GM19438 (cell line): ENCODE measurements at regions not wholly inside any gene's neighbourhood (a gene's known extent, or its start where the extent isn't known, plus 50 kb on each side); places are given as distances from the start of the nearest gene placed in this dataset.

Experiments used
- ATAC-seq: cut with Tn5 transposase; IDR thresholded peaks from one replicate; pipeline ENCODE4 v1.9.1; 2021; ENCODE audit warnings: low read depth; ENCODE audit not compliant: unreplicated experiment

DNA sequence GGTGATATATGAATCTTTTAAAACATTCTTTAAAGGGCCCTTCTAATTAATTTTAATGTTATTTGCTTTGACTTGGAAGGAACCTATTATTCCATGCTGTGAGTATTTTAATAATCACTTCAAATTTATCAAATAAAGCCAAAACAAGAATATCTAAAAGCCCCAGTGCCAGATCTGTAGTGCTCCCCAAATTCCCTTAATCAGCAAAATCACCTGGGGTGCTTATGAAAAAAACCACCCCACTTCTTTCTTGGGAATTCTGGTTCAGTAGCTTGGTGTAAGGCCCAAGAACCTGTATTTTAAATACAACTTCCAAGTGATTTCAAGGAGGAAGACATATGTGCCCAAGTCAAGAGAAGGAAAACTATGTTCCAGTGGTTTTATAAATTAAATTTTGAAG is 202.4 kb upstream of the OSR1 start:
- no peak for ATAC-seq

DNA sequence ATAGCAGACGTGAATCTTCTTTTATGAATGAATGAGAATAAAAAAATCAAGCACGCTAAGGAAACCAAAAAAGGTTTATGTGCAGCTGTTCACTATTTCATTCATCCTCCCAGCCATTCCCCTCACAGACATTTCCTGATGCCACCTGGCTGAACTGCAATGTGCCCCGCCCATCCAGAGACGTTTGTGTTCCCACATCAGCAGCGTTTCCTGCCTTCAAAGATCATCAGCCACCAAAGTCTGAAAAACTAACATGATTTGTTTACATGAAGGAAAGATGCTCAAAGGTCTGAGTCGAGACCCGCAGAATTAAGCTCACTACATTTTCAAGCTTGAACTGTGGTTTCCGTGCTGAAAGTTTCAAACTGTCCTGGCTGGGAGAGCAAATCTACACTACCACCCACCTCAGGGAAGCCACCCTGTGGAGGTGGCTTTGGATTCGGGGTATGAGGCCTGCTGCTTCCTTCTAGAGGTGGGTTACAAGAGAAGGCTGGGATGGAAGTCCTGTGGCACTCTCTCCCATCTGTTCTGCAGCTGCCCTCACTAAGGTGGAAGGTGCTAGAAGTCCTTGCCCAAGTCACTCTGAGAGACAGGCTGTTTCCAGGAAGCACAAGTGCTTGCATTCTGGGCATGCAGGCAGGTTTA is 201.3 kb upstream of the OSR1 start:
- ATAC-seq: no peak

- no peak for ATAC-seq
Measured at GRCh38 chr2:19556648-19557047, 198.2 kb upstream of the OSR1 start.

DNA sequence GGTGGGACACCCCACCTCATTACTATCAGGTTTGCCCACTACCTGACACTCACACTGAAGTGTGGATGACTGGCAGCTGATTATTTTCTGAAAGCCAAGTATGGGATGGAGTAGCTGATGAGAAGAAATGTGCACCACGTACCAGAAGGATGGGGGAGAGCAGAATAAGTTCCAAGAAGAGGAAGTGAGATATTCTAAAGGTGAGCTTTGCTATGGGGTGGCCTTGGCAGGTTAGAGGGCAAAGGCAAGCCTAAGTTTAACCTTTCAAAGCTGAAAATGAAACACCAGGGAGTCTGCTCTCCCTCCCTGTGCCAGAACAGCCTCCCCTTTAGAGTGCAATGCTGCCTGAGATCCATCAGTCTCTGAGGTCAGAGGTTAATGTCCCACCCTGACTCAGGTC is 196.1 kb upstream of the OSR1 start:
- ATAC-seq: no peak

- no peak for ATAC-seq
Measured at GRCh38 chr2:19552270-19552669, 193.8 kb upstream of the OSR1 start.

DNA sequence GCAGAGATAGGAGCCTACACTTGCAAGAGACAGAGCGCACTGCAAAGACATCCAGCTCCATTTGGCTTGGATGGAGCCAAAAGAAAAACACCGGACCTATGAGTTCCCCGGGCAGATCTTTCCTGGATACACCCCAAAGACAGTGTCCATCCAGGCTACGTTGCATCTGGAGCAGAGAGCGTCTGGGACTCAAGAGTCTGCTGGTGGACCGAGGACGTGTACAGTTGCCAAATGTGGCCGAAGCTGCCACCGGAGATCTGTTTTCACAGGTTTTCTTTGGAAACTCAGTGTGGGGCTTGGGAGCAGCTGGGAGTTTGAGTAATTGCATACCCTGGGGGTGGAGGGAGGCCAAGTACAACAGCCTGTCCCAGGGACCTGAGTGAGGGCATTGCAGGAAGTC is 192.3 kb upstream of the OSR1 start:
- no peak for ATAC-seq

DNA sequence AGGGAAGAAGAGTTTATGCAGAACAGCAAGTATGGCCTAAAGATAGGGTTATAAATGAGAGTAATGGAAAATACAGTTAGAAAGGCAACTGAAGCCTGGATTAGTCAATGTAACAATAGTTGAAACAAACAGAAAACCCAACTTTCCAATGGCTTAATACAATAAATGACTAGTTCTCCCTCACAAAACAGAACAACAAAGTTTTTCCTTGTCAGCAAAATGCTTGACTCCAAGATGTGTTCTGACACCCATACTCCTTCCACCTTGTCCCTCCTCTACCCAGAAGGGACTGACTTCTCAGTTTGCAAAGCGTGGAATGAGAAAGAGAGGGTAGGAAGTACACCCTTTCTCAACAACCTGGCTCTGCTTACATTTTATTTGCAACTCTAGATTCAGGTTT is 191.4 kb upstream of the OSR1 start:
- ATAC-seq: no peak

GRCh38 chr2:19548116-19548515 is 189.7 kb upstream of the OSR1 start:
- no peak for ATAC-seq

DNA sequence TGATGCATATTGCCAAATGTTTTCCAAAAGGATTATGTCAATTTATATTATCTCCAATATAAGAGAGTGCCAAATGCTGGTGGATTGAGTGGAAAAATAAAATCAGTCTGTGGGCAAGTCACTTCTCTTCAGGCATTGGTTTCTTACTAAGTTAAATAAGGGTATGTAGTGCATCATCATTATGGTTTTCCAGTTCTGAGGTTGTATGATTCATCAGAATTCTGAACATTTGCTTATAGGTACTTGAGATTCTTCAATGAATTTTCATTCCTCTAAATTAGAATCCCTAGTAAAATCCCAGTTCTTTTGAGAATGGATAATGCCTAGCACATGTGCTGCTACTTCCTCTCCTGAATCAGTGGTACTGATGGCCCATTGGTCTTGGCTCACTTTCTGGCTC is 188.9 kb upstream of the OSR1 start:
- ATAC-seq: no peak

DNA sequence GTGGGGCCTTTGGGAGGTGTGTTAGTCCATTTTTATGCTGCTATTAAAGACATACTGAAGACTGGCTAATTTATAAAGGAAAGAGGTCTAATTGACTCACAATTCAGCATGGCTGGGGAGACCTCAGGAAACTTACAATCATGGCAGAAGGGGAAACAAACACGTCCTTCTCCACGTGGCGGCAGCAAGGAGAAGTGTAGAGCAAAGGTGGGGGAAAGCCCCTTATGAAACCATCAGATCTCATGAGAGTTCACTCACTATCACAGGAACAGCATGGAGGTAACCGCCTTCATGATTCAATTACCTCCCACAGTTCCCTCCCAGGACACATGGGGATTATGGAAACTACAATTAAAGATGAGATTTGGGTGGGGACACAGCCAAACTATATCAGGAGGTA is 187.1 kb upstream of the OSR1 start:
- no peak for ATAC-seq

DNA sequence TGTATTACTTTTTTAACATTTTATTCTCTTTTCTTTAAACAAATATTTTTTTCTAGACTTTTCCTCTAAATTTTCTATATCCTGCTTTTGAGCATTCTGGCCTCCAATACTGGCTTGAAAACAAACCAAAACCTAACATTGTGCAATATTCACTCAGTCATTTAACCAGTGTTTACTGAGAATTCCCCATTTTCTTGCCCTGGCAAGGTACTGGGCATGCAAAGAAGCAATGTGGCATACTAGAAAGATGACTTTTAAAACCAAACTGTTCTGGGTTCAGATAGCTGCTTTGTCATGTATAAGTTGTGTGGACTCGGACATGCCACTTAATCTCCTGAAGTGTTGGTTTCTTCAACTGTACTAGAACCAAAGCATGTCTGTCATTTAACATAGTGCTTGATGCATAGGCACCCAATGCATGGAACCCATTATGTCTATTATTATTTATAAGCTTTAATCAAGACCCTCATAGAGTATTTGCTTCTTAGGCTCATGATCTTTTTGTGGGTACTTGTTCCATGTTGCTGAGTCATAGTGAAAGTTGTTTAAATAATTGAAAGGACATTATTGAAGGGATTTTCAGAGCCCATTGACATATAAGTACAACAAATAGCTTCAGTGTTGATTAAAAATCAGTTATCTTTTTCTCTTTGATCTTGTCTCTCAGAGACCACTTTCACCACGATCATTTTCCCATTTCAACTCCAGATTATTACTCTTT is 185.4 kb upstream of the OSR1 start:
- ATAC-seq: no peak

DNA sequence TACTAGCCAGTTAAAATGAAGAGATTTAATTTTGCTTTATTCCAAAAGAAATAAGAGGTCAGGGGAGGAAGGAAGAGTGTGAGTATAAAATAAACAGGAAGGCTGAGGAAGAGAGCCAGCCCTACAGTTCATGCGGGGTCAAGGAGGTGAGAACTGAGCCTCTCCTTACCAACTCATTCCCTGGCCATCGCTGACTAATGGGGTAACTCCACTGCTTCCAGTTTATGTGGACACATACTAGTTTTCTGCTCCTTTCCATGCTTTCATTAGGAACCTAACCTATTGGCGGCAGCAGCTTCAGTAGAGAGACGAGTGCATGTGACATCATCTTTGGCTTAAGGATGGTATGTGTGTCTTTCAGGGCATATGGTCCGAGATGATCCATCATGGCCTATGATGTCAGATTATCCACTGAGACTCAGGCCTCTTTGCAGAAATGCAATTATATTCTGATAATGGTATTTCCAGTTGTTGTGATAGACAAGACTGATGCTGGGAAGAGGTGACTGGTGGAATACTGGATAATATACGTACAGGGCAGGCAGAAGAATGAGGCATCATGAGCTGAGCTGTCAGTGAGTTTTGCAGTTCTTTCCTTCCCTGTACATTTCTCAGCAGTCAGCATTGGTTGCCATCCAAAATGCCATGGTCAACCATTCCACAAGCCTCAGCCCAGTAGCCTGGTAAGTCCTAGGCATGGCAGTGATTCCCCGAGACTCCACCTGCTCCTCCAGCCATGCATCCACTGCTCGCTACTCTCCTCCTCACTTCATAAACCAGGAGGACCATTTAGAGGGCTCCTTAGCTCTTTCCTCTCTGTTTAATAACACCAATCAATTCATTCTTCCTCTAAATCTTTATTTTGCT is 184.6 kb upstream of the OSR1 start:
- no peak for ATAC-seq

DNA sequence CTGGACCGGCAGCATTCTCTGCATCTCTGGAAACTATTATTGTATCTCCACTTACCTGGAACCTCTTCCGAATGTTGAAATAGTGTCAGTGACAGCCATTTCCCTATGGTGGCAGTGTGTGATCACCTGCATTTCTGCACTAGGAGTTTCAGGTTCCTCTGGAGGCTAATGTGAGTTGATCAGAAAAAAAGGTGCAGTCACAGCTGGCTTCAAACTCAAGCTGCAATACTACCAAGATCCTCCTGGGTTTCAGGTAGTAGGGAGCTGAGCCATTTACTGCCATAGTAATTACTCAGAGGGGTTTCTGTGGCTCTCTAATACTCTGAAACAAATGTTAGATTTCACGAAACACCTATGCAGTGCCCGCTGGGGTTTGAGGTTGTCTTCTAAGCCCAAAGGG is 183.5 kb upstream of the OSR1 start:
- ATAC-seq: no peak

DNA sequence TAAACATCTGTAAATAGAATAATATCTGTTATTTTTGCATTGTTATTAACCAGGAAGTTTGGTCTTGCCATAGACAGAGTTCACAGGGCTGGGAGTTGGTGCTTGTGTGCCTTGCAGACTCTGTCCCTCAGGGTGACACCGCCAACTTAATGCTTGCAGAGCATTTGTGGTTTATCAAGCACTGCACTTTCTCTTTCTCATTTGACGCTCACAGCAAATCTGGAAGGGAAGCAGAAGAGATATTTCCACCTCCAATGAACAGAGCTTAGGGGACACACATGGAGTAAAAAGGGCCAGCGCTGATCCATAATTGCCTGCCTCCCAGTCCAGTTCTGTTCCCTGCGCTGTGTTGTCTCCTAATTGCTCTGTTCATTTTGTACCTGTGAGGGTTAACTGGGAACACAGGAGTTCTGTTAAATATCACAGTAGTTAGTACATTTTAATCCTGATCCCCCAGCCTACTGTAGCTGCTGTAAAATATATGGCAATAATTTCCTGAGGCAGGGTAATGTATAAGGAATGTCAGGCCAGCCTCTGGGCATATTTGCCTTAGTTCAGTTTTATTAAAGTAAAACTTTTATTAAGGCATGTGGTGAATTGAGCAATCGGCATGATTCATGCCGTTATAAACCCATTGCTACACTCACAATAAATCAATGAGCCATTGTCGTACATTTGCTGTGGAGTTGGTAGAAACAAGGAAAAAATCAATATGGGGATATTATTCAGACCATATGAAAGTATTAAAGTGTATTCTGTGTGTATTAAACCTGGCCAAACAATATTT is 182.5 kb upstream of the OSR1 start:
- ATAC-seq: no peak

GRCh38 chr2:19538411-19538963 is 180.1 kb upstream of the OSR1 start:
- ATAC-seq: no peak

DNA sequence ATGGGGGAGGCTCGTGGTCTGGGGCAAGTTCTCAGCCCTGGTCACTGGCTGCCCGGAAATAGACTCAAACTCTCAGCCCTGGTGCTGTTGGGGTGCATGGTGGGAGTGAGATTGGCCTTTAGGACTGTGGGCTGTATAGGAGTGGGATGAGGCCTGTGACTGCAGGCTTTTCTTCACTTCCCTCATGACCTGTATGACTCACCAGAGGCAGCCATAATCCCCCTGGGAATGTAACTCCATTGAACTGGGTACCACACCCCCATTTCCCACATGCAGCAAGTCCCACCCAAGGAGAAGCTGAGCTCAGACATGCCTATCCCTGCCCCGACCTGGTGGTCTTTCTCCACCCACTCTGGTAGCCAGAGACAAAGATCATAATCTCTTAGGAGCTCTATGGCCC is 177.7 kb upstream of the OSR1 start:
- ATAC-seq: no peak

GRCh38 chr2:19532547-19533196 is 174.2 kb upstream of the OSR1 start:
- ATAC-seq: no peak

DNA sequence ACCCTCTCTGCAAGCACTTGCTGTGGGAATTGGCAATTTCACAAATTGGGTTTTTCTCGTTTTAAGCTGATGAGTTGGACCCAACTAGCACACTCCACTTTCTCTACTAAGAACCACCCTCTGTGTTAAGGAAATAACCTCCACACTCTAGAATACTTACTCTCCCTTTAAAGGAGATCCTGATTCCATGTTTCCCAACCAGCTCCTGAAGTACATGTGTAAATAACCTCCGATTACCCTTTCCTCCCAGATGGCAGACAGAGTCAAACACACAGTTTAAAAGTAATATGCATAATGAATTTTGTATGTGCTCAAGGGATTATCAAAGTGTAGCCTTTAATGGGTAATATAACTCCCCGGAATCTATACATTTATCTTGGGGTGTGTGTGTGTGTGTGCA is 171.3 kb upstream of the OSR1 start:
- no peak for ATAC-seq

GRCh38 chr2:19527771-19528170 is 169.3 kb upstream of the OSR1 start:
- ATAC-seq: no peak

DNA sequence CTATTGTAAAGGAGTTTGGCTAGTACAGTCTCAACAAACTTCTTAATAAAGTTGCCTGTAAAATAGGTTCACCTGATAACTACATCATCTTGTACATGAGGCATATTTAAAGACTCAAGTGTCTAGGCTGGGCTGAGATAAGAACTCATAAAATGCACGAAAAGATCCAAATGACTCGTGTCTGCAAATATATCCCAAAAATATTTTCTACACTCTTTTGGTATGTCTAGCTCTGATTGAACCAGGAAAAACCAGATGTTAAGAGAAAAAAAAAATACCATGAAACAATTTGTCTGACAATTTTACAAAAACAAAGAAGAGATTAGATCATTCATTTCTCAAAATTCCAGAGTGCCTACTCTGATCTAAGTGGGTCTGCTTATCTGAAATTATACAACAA is 166.9 kb upstream of the OSR1 start:
- ATAC-seq: no peak
